ENCODE measurements at regions not wholly inside any gene's neighbourhood (a gene's known extent, or its start where the extent isn't known, plus 50 kb on each side); places are given as distances from the start of the nearest gene placed in this dataset.

GRCh38 chr11:106390078-106390477 is 312.6 kb downstream of the AASDHPPT start:
- ChIA-PET CTCF (no interaction called here), POLR2A (no interaction called here)
- Histone ChIP-seq H3K27ac (ENCODE audit: low read length) (no peak overlapping the region), H3K4me3 (ENCODE audit: control insufficient read depth in 1 of 2, extremely low read depth in 1 of 2, low read length in 1 of 2) (no peak overlapping the region), H3K9me3 (no peaks in the 10 kb centered on the region), H3K4me1 (ENCODE audit: control insufficient read depth in 1 of 2, extremely low read depth in 1 of 2, insufficient read depth in 2 of 2, low read length in 2 of 2) (no peaks in the 10 kb centered on the region), H3K36me3 (ENCODE audit: control insufficient read depth in 2 of 2, extremely low read depth in 1 of 2, insufficient read depth in 1 of 2, low read length in 1 of 2) (no peaks in the 10 kb centered on the region), H3K27me3 (replicated peaks in 1 of 2; ENCODE audit: control insufficient read depth in 2 of 2, extremely low read depth in 1 of 2, insufficient read depth in 2 of 2, low read length in 1 of 2) (no peaks in the 10 kb centered on the region)
- Mint-ChIP-seq H3K4me1 (no peaks in the 10 kb centered on the region), H3K4me3 (no peak overlapping the region), H3K9me3 (peaks cover 0 to 17% (median 3%) of the 10 kb centered on the region in 3 donors), H3K27ac (no peak overlapping the region), H3K27me3 (peaks cover 0 to 2% of the 10 kb centered on the region in 2 donors), H3K36me3 (no peaks in the 10 kb centered on the region)
- DNase-seq (no peak), ATAC-seq (replicated peaks in 1 of 4) (no peak)
- WGBS (ENCODE audit: insufficient coverage): 0% methylated on average over 1 of the region's 3 CpGs

DNA sequence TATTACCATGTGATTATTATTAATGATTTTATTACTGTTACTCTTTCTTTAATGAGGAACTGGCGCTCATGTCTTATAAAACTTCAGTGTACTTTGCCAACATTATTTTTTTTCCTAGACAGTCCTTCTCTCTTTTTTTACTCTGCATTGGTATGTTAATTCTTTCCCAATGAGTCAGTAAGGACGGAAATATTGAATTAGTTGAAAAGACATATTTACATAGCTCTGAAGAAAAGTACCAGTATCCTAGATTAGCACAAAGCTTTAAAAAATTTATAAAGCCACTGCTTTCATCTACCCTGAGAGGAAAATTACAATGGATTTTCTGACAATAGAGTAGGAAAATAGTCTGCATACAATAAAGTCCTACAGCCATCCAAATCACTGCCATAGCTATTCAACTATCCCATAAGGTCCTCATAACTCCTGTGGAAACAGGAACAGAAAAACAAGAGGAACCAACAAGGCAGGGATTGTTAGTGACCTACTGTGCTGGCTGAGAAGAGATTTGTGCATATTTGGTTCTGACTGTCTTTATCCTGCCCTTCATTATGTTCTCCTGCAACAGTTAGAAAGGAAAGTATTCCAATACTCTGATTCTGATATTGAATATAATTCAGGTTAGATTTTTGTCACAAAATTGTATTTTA is 314.4 kb downstream of the AASDHPPT start:
- H3K27me3 Mint-ChIP-seq: peaks cover 0 to 2% of the 10 kb centered on the region in 2 donors
- ATAC-seq (replicated peaks in 1 of 4) (no peak), DNase-seq (no peak)
- no peaks in the 10 kb centered on the region for H3K36me3 ChIP-seq (ENCODE audit: control insufficient read depth in 2 of 2, extremely low read depth in 1 of 2, insufficient read depth in 1 of 2, low read length in 1 of 2)
- H3K4me1 Mint-ChIP-seq: no peaks in the 10 kb centered on the region
- H3K4me3 Mint-ChIP-seq: no peak overlapping the region
- no peaks in the 10 kb centered on the region for H3K27me3 ChIP-seq (replicated peaks in 1 of 2; ENCODE audit: control insufficient read depth in 2 of 2, extremely low read depth in 1 of 2, insufficient read depth in 2 of 2, low read length in 1 of 2)
- CTCF ChIA-PET: no interaction called here
- H3K4me3 ChIP-seq (ENCODE audit: control insufficient read depth in 1 of 2, extremely low read depth in 1 of 2, low read length in 1 of 2): no peak overlapping the region
- no peak overlapping the region for H3K27ac ChIP-seq (ENCODE audit: low read length)
- no CpG with 5 or more reads among the region's 2 CpGs for WGBS (ENCODE audit: insufficient coverage)
- POLR2A ChIA-PET: no interaction called here
- no peak overlapping the region for H3K27ac Mint-ChIP-seq
- H3K4me1 ChIP-seq (ENCODE audit: control insufficient read depth in 1 of 2, extremely low read depth in 1 of 2, insufficient read depth in 2 of 2, low read length in 2 of 2): no peaks in the 10 kb centered on the region
- peaks cover 6 to 19% (median 16%) of the 10 kb centered on the region in 3 donors for H3K9me3 Mint-ChIP-seq
- no peaks in the 10 kb centered on the region for H3K36me3 Mint-ChIP-seq
- no peaks in the 10 kb centered on the region for H3K9me3 ChIP-seq

DNA sequence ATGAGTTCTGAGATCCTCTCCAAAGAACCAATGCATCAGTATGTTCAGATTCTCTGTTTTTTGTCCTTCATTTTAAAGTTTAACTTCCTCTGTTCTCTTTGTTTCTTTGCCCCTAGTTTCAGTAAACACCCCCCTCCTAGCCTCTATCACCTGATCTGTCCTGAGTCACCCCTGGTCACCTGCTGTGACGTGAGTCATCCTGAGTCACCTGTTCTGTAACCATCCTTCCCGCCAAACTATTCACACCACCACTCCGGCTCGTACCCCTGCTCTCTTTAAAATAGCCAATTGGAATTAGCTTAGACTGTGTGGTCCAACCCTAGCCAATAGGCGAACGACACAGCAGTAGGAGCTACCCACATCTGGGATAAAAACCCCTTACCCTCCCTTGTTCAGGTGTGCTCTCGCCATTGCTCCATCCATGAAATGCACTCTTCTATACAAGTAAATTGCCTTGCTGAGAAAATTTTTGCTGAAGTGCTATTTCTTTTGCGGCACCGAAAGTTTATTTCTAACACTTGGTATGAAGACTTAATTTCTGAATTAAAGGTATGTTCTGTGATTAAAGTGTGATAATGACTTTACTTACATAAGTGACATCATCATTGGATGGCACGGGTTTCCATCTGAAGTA is 318.4 kb downstream of the AASDHPPT start:
- H3K27me3 Mint-ChIP-seq: no peaks in the 10 kb centered on the region
- no peak for DNase-seq

DNA sequence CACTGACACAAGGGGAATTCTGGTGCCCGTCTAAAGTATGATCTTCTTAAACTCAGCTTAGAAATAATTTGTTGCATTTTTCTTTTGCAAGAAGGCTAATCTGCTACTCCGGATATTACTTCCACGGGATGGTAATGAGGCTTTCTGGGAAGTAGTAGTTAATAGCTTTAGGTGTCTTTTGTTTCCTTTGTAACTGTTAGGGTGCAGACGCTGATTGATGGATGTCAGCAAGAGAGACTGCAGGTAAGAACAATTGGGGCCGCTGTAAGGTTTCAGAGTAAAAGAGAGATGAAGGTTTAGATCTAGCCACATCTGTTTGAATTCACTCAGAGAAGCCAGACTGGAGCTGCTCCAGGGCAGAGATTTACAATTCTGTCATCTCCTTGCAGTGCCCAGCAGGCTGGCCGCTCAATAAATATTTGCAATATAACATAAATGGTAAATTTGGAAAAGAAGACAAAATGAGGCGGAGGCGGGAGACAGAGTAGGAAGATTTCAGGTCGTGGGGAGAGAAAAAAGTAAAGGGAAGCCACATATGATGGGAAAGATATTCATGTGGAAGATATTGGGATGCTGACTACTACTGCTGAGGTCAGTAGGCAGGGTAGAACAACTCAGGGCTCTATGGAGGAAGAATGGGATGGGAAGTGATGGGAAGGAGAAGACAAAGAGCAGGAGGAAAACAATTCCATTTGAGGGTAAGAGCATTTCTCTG is 320.5 kb downstream of the AASDHPPT start:
- DNase-seq (no peak), ATAC-seq (replicated peaks in 1 of 4) (no peak)
- CTCF ChIA-PET: no interaction called here
- Mint-ChIP-seq H3K27me3 (no peaks in the 10 kb centered on the region), H3K4me3 (no peak overlapping the region), H3K4me1 (no peaks in the 10 kb centered on the region), H3K27ac (no peak overlapping the region), H3K9me3 (peaks cover 6 to 18% (median 14%) of the 10 kb centered on the region in 3 donors), H3K36me3 (no peaks in the 10 kb centered on the region)
- no peaks in the 10 kb centered on the region for H3K36me3 ChIP-seq (ENCODE audit: control insufficient read depth in 2 of 2, extremely low read depth in 1 of 2, insufficient read depth in 1 of 2, low read length in 1 of 2)
- 76% methylated on average over 7 of the region's 9 CpGs for WGBS (ENCODE audit: insufficient coverage)
- H3K27me3 ChIP-seq (replicated peaks in 1 of 2; ENCODE audit: control insufficient read depth in 2 of 2, extremely low read depth in 1 of 2, insufficient read depth in 2 of 2, low read length in 1 of 2): no peaks in the 10 kb centered on the region
- POLR2A ChIA-PET: no interaction called here
- no peak overlapping the region for H3K4me3 ChIP-seq (ENCODE audit: control insufficient read depth in 1 of 2, extremely low read depth in 1 of 2, low read length in 1 of 2)
- H3K4me1 ChIP-seq (ENCODE audit: control insufficient read depth in 1 of 2, extremely low read depth in 1 of 2, insufficient read depth in 2 of 2, low read length in 2 of 2): no peaks in the 10 kb centered on the region
- H3K27ac ChIP-seq (ENCODE audit: low read length): no peak overlapping the region
- H3K9me3 ChIP-seq: no peaks in the 10 kb centered on the region

More for the DNA sequence above, 318.4 kb downstream of the AASDHPPT start:
- Mint-ChIP-seq H3K4me3 (no peak overlapping the region), H3K36me3 (no peaks in the 10 kb centered on the region), H3K4me1 (no peaks in the 10 kb centered on the region), H3K27ac (no peak overlapping the region), H3K9me3 (peaks cover 6 to 18% (median 14%) of the 10 kb centered on the region in 3 donors)
- POLR2A ChIA-PET: no interaction called here
- 85% methylated on average over 4 of the region's 10 CpGs for WGBS (ENCODE audit: insufficient coverage)
- H3K36me3 ChIP-seq (ENCODE audit: control insufficient read depth in 2 of 2, extremely low read depth in 1 of 2, insufficient read depth in 1 of 2, low read length in 1 of 2): no peaks in the 10 kb centered on the region
- no peak overlapping the region for H3K27ac ChIP-seq (ENCODE audit: low read length)
- H3K4me1 ChIP-seq (ENCODE audit: control insufficient read depth in 1 of 2, extremely low read depth in 1 of 2, insufficient read depth in 2 of 2, low read length in 2 of 2): no peaks in the 10 kb centered on the region
- no peaks in the 10 kb centered on the region for H3K27me3 ChIP-seq (replicated peaks in 1 of 2; ENCODE audit: control insufficient read depth in 2 of 2, extremely low read depth in 1 of 2, insufficient read depth in 2 of 2, low read length in 1 of 2)
- no peak for ATAC-seq (replicated peaks in 1 of 4)
- no peak overlapping the region for H3K4me3 ChIP-seq (ENCODE audit: control insufficient read depth in 1 of 2, extremely low read depth in 1 of 2, low read length in 1 of 2)
- no peaks in the 10 kb centered on the region for H3K9me3 ChIP-seq
- CTCF ChIA-PET: no interaction called here

GRCh38 chr11:106398502-106399075 is 321.1 kb downstream of the AASDHPPT start:
- no peak overlapping the region for H3K4me3 Mint-ChIP-seq
- ATAC-seq (replicated peaks in 1 of 4) (no peak), DNase-seq (no peak)
- Histone ChIP-seq H3K27ac (ENCODE audit: low read length) (no peak overlapping the region), H3K9me3 (no peaks in the 10 kb centered on the region), H3K36me3 (ENCODE audit: control insufficient read depth in 2 of 2, extremely low read depth in 1 of 2, insufficient read depth in 1 of 2, low read length in 1 of 2) (no peaks in the 10 kb centered on the region), H3K27me3 (replicated peaks in 1 of 2; ENCODE audit: control insufficient read depth in 2 of 2, extremely low read depth in 1 of 2, insufficient read depth in 2 of 2, low read length in 1 of 2) (no peaks in the 10 kb centered on the region), H3K4me1 (ENCODE audit: control insufficient read depth in 1 of 2, extremely low read depth in 1 of 2, insufficient read depth in 2 of 2, low read length in 2 of 2) (no peaks in the 10 kb centered on the region), H3K4me3 (ENCODE audit: control insufficient read depth in 1 of 2, extremely low read depth in 1 of 2, low read length in 1 of 2) (no peak overlapping the region)
- no peaks in the 10 kb centered on the region for H3K4me1 Mint-ChIP-seq
- H3K27me3 Mint-ChIP-seq: no peaks in the 10 kb centered on the region
- H3K9me3 Mint-ChIP-seq: peaks cover 6 to 18% (median 14%) of the 10 kb centered on the region in 3 donors
- CTCF ChIA-PET: no interaction called here
- 36% methylated on average over 1 of the region's 5 CpGs for WGBS (ENCODE audit: insufficient coverage)
- no peak overlapping the region for H3K27ac Mint-ChIP-seq
- POLR2A ChIA-PET: no interaction called here
- no peaks in the 10 kb centered on the region for H3K36me3 Mint-ChIP-seq

- CTCF ChIA-PET: no interaction called here
- POLR2A ChIA-PET: no interaction called here
- Mint-ChIP-seq H3K4me3 (no peak overlapping the region), H3K27ac (no peak overlapping the region), H3K4me1 (no peaks in the 10 kb centered on the region), H3K27me3 (no peaks in the 10 kb centered on the region), H3K9me3 (peaks cover 6 to 18% (median 14%) of the 10 kb centered on the region in 3 donors), H3K36me3 (no peaks in the 10 kb centered on the region)
- DNase-seq (no peak), ATAC-seq (replicated peaks in 1 of 4) (no peak)
- H3K27me3 ChIP-seq (replicated peaks in 1 of 2; ENCODE audit: control insufficient read depth in 2 of 2, extremely low read depth in 1 of 2, insufficient read depth in 2 of 2, low read length in 1 of 2): no peaks in the 10 kb centered on the region
- WGBS (ENCODE audit: insufficient coverage): no CpG with 5 or more reads among the region's 3 CpGs
- no peaks in the 10 kb centered on the region for H3K9me3 ChIP-seq
- no peak overlapping the region for H3K4me3 ChIP-seq (ENCODE audit: control insufficient read depth in 1 of 2, extremely low read depth in 1 of 2, low read length in 1 of 2)
- no peaks in the 10 kb centered on the region for H3K36me3 ChIP-seq (ENCODE audit: control insufficient read depth in 2 of 2, extremely low read depth in 1 of 2, insufficient read depth in 1 of 2, low read length in 1 of 2)
- no peaks in the 10 kb centered on the region for H3K4me1 ChIP-seq (ENCODE audit: control insufficient read depth in 1 of 2, extremely low read depth in 1 of 2, insufficient read depth in 2 of 2, low read length in 2 of 2)
- no peak overlapping the region for H3K27ac ChIP-seq (ENCODE audit: low read length)
These were observed 321.6 kb downstream of the AASDHPPT start for GRCh38 chr11:106399076-106399511.

Data from T-cell (primary cell).